MM.1S (cell line): ENCODE measurements at regions not wholly inside any gene's neighbourhood (a gene's known extent, or its start where the extent isn't known, plus 50 kb on each side); places are given as distances from the start of the nearest gene placed in this dataset.

Experiments
- DNase-seq: peaks from one replicate; pipeline ENCODE4 v3.0.0-alpha.2; 2015
- H2AFZ ChIP-seq: fragments of 300-600 bp; sonication (generic); 2 replicates; pipeline ENCODE4 v1.6.0; 2016; ENCODE audit warnings: antibody characterized with exemption, low read length
- H3F3A ChIP-seq: fragments of 300-600 bp; sonication (generic); 2 replicates; pipeline ENCODE4 v1.6.1; 2016; ENCODE audit warnings: mild to moderate bottlenecking, antibody characterized with exemption, low read length, moderate library complexity, mixed read lengths; ENCODE audit not compliant: insufficient read depth
- H3K27ac ChIP-seq: fragments of 300-600 bp; sonication (generic); 2 replicates; pipeline ENCODE4 v1.5.1; 2016; ENCODE audit warnings: mild to moderate bottlenecking, low read length
- H3K27me3 ChIP-seq: fragments of 300-600 bp; sonication (generic); replicated peaks from 2 replicates; pipeline ENCODE4 v1.6.0; 2016; ENCODE audit warnings: low read length; ENCODE audit not compliant: insufficient read depth
- H3K36me3 ChIP-seq: fragments of 300-600 bp; sonication (generic); replicated peaks from 2 replicates; pipeline ENCODE4 v1.6.1; 2016; ENCODE audit warnings: mild to moderate bottlenecking, low read length, mixed read lengths; ENCODE audit not compliant: insufficient read depth
- H3K4me1 ChIP-seq: fragments of 300-600 bp; sonication (generic); 2 replicates; pipeline ENCODE4 v1.6.1; 2016; ENCODE audit warnings: low read length, mixed read lengths
- H3K4me2 ChIP-seq: fragments of 300-600 bp; sonication (generic); 2 replicates; pipeline ENCODE4 v1.6.0; 2016; ENCODE audit warnings: low read depth, low read length
- H3K4me3 ChIP-seq: fragments of 300-600 bp; sonication (generic); 2 replicates; pipeline ENCODE4 v1.5.1; 2016; ENCODE audit warnings: low read length, mixed read lengths
- H3K79me2 ChIP-seq: fragments of 300-600 bp; sonication (generic); 2 replicates; pipeline ENCODE4 v1.6.1; 2016; ENCODE audit warnings: mixed run types, low read length, mixed read lengths
- H3K9ac ChIP-seq: fragments of 300-600 bp; sonication (generic); 2 replicates; pipeline ENCODE4 v1.6.1; 2016; ENCODE audit warnings: low read length, mixed read lengths
- H3K9me2 ChIP-seq: fragments of 300-600 bp; sonication (generic); replicated peaks from 2 replicates; pipeline ENCODE4 v1.6.1; 2016; ENCODE audit warnings: mild to moderate bottlenecking, low read length, mixed read lengths; ENCODE audit not compliant: insufficient read depth
- H3K9me3 ChIP-seq: fragments of 300-600 bp; sonication (generic); replicated peaks from 2 replicates; pipeline ENCODE4 v1.6.1; 2016; ENCODE audit warnings: mild to moderate bottlenecking, low read length, mixed read lengths; ENCODE audit not compliant: insufficient read depth
- H4K20me1 ChIP-seq: fragments of 300-600 bp; sonication (generic); 2 replicates; pipeline ENCODE4 v1.6.1; 2016; ENCODE audit warnings: mild to moderate bottlenecking, low read length, moderate library complexity, mixed read lengths; ENCODE audit not compliant: insufficient read depth
- EZH2 ChIP-seq: fragments of 300-600 bp; sonication (generic); optimal IDR thresholded peaks from 2 replicates; pipeline ENCODE3; 2017; ENCODE audit warnings: low read depth, mild to moderate bottlenecking, antibody characterized with exemption, low read length, mixed read lengths
- EZH2phosphoT487 ChIP-seq: fragments of 300-600 bp; sonication (generic); IDR thresholded peaks from 2 replicates; pipeline ENCODE4 v1.6.1; 2018; ENCODE audit warnings: antibody characterized with exemption, low read length
- TF ChIP-seq, protein P1 (sequence below): fragments of 300-600 bp; sonication (generic); IDR thresholded peaks from 2 replicates; pipeline ENCODE4 v1.5.1; 2016; ENCODE audit warnings: antibody characterized with exemption, low read length, mixed read lengths

GRCh38 chr21:15283138-15283537 lies 218.3 kb upstream of the NRIP1 start:
- Histone ChIP-seq H4K20me1 (no peaks in the 10 kb centered on the region), H3K9me3 (no peaks in the 10 kb centered on the region), H3K27ac (no peak overlapping the region), H3F3A (no peaks in the 10 kb centered on the region), H3K27me3 (no peaks in the 10 kb centered on the region), H3K9ac (no peak overlapping the region), H3K4me3 (no peak overlapping the region), H3K79me2 (no peaks in the 10 kb centered on the region), H3K4me2 (no peak overlapping the region), H3K9me2 (no peaks in the 10 kb centered on the region), H2AFZ (no peak overlapping the region), H3K4me1 (no peaks in the 10 kb centered on the region), H3K36me3 (no peaks in the 10 kb centered on the region)
- no peak for DNase-seq
- no peak for TF ChIP-seq EZH2phosphoT487
- TF ChIP-seq EZH2, result no peak
- TF ChIP-seq, protein P1, sequence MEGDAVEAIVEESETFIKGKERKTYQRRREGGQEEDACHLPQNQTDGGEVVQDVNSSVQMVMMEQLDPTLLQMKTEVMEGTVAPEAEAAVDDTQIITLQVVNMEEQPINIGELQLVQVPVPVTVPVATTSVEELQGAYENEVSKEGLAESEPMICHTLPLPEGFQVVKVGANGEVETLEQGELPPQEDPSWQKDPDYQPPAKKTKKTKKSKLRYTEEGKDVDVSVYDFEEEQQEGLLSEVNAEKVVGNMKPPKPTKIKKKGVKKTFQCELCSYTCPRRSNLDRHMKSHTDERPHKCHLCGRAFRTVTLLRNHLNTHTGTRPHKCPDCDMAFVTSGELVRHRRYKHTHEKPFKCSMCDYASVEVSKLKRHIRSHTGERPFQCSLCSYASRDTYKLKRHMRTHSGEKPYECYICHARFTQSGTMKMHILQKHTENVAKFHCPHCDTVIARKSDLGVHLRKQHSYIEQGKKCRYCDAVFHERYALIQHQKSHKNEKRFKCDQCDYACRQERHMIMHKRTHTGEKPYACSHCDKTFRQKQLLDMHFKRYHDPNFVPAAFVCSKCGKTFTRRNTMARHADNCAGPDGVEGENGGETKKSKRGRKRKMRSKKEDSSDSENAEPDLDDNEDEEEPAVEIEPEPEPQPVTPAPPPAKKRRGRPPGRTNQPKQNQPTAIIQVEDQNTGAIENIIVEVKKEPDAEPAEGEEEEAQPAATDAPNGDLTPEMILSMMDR, result no peak

DNA sequence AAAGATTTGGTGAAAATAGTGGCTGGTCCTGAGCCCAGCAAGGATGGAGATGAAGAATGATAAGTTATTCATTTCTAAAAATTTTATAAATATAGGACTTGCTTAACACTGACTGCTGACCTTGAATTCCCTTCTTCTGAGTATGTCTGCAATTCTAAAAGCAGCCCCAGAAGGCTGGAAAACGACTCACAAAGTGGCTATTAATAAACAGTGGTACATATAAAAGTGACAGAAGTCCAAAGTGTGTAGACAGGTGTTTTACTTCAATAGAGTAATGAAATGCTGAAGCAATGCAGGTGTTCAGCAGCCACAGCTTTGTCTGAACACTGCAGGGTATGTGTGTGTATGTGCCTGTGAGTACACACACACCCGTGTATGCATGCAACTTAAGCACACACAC lies 219.0 kb upstream of the NRIP1 start:
- H3K9me2 ChIP-seq, result no peaks in the 10 kb centered on the region
- no peak overlapping the region for H3K9ac ChIP-seq
- H3K27me3 ChIP-seq, result no peaks in the 10 kb centered on the region
- no peak for DNase-seq
- no peak overlapping the region for H3K4me3 ChIP-seq
- TF ChIP-seq, protein P1, result no peak
- TF ChIP-seq EZH2 (no peak), EZH2phosphoT487 (no peak)
- no peaks in the 10 kb centered on the region for H3F3A ChIP-seq
- H3K4me1 ChIP-seq, result no peaks in the 10 kb centered on the region
- no peaks in the 10 kb centered on the region for H3K9me3 ChIP-seq
- no peaks in the 10 kb centered on the region for H3K36me3 ChIP-seq
- H2AFZ ChIP-seq, result no peak overlapping the region
- no peaks in the 10 kb centered on the region for H3K79me2 ChIP-seq
- no peaks in the 10 kb centered on the region for H4K20me1 ChIP-seq
- H3K27ac ChIP-seq, result no peak overlapping the region
- H3K4me2 ChIP-seq, result no peak overlapping the region

- Histone ChIP-seq H3K4me1 (no peaks in the 10 kb centered on the region), H2AFZ (no peak overlapping the region), H3K27me3 (no peaks in the 10 kb centered on the region), H3F3A (no peaks in the 10 kb centered on the region), H3K79me2 (no peaks in the 10 kb centered on the region), H3K9ac (no peak overlapping the region), H3K4me2 (no peak overlapping the region), H3K4me3 (no peak overlapping the region), H3K9me2 (no peaks in the 10 kb centered on the region), H4K20me1 (no peaks in the 10 kb centered on the region), H3K27ac (no peak overlapping the region), H3K36me3 (no peaks in the 10 kb centered on the region), H3K9me3 (no peaks in the 10 kb centered on the region)
- no peak for TF ChIP-seq EZH2phosphoT487
- TF ChIP-seq EZH2, result no peak
- TF ChIP-seq, protein P1, result no peak
- no peak for DNase-seq
Observed at GRCh38 chr21:15285556-15285955, 220.8 kb upstream of the NRIP1 start.

DNA sequence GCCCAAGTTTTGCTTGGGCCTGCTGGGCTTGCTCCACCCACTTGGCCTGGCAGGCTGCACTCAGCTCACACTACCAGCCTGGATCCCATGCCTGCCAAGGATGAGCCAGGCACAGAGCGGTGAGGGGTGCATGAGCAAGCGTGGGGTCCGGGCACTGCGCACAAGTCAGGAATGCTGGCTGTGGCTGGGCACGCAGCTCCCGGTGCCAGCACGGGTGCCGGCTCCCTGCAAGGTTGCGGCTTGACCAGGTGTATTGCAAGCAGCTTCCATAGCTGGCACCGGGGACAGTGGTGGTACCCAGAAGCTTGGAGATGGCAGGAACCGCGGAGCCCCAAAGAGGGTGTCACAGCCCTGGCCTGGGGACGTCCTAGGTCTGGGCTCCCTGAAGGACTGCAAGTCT lies 224.4 kb upstream of the NRIP1 start:
- H3K4me1 ChIP-seq, result no peaks in the 10 kb centered on the region
- no peak overlapping the region for H3K9ac ChIP-seq
- TF ChIP-seq, protein P1, result no peak
- TF ChIP-seq EZH2phosphoT487 (no peak), EZH2 (no peak)
- no peak overlapping the region for H2AFZ ChIP-seq
- no peak overlapping the region for H3K4me2 ChIP-seq
- H3K79me2 ChIP-seq, result no peaks in the 10 kb centered on the region
- H3F3A ChIP-seq, result no peaks in the 10 kb centered on the region
- no peaks in the 10 kb centered on the region for H3K9me3 ChIP-seq
- DNase-seq, result no peak
- no peaks in the 10 kb centered on the region for H3K9me2 ChIP-seq
- no peaks in the 10 kb centered on the region for H4K20me1 ChIP-seq
- no peaks in the 10 kb centered on the region for H3K27me3 ChIP-seq
- no peak overlapping the region for H3K4me3 ChIP-seq
- no peaks in the 10 kb centered on the region for H3K36me3 ChIP-seq
- H3K27ac ChIP-seq, result no peak overlapping the region
